Trophoblast cell (in vitro differentiated cells and primary cell): ENCODE measurements at regions not wholly inside any gene's neighbourhood (a gene's known extent, or its start where the extent isn't known, plus 50 kb on each side); places are given as distances from the start of the nearest gene placed in this dataset.

Experiments
- DNase-seq, 2 donors: peaks; one replicate each; pipeline ENCODE4 v3.0.0-alpha.2; 2016
- H2AFZ ChIP-seq: 2 replicates; pipeline ENCODE4 v1.6.1; 2013; ENCODE audit warnings: low read length, moderate library complexity, mild to moderate bottlenecking; ENCODE audit not compliant: insufficient read depth, poor library complexity
- H2AK5ac ChIP-seq: 2 replicates; pipeline ENCODE4 v1.6.1; 2013; ENCODE audit warnings: mild to moderate bottlenecking, low read length
- H2BK120ac ChIP-seq: 2 replicates; pipeline ENCODE4 v1.6.1; 2013; ENCODE audit warnings: low read length, mild to moderate bottlenecking, moderate library complexity; ENCODE audit not compliant: insufficient read depth, poor library complexity
- H2BK12ac ChIP-seq: 2 replicates; pipeline ENCODE4 v1.6.1; 2013; ENCODE audit warnings: mild to moderate bottlenecking, low read length, moderate library complexity
- H2BK5ac ChIP-seq: 2 replicates; pipeline ENCODE4 v1.6.1; 2013; ENCODE audit warnings: low read length, low read depth, moderate library complexity, mild to moderate bottlenecking; ENCODE audit not compliant: poor library complexity
- H3K14ac ChIP-seq: 2 replicates; pipeline ENCODE4 v1.6.1; 2013; ENCODE audit warnings: mild to moderate bottlenecking, low read length
- H3K18ac ChIP-seq: 2 replicates; pipeline ENCODE4 v1.6.1; 2013; ENCODE audit warnings: mild to moderate bottlenecking, low read length
- H3K23ac ChIP-seq: 2 replicates; pipeline ENCODE4 v1.6.1; 2013; ENCODE audit warnings: low read length
- H3K27ac ChIP-seq: 2 replicates; pipeline ENCODE4 v1.5.1; 2013; ENCODE audit warnings: low read depth, mild to moderate bottlenecking, inconsistent platforms, low read length, moderate library complexity
- H3K27me3 ChIP-seq: 2 replicates; pipeline ENCODE4 v1.6.1; 2013; ENCODE audit warnings: inconsistent platforms, mild to moderate bottlenecking, low read length, moderate library complexity; ENCODE audit not compliant: insufficient read depth
- H3K36me3 ChIP-seq, 2 experiments: 1 replicate in 1 of 2; 2 replicates in 1 of 2; pipeline ENCODE4 v1.6.1; 2013; ENCODE audit warnings: low read length in 2 of 2, mild to moderate bottlenecking in 2 of 2, moderate library complexity in 1 of 2; ENCODE audit not compliant: insufficient read depth in 2 of 2, control insufficient read depth in 1 of 2
- H3K4ac ChIP-seq: 2 replicates; pipeline ENCODE4 v1.6.1; 2013; ENCODE audit warnings: low read depth, mild to moderate bottlenecking, low read length, moderate library complexity
- H3K4me1 ChIP-seq, 2 experiments: 1 replicate in 1 of 2; 2 replicates in 1 of 2; pipeline ENCODE4 v1.6.1; 2013; ENCODE audit warnings: low read length in 2 of 2, mild to moderate bottlenecking in 2 of 2, moderate library complexity in 1 of 2; ENCODE audit not compliant: insufficient read depth in 2 of 2, control insufficient read depth in 1 of 2
- H3K4me2 ChIP-seq: 2 replicates; pipeline ENCODE4 v1.6.1; 2013; ENCODE audit warnings: inconsistent platforms, mild to moderate bottlenecking, low read length, moderate library complexity
- H3K4me3 ChIP-seq: 2 replicates; pipeline ENCODE4 v1.5.1; 2013; ENCODE audit warnings: mild to moderate bottlenecking, low read depth, low read length, inconsistent platforms
- H3K79me1 ChIP-seq: one replicate; pipeline ENCODE4 v1.6.1; 2013; ENCODE audit warnings: low read length
- H3K79me2 ChIP-seq: 2 replicates; pipeline ENCODE4 v1.6.1; 2013; ENCODE audit warnings: low read length, mild to moderate bottlenecking; ENCODE audit not compliant: control insufficient read depth, insufficient read depth, poor library complexity
- H3K9ac ChIP-seq: 2 replicates; pipeline ENCODE4 v1.6.1; 2013; ENCODE audit warnings: mild to moderate bottlenecking, low read length
- H3K9me3 ChIP-seq: 2 replicates; pipeline ENCODE4 v1.6.1; 2013; ENCODE audit warnings: low read depth, mild to moderate bottlenecking, control low read depth, inconsistent platforms, low read length; ENCODE audit not compliant: insufficient read depth
- H4K12ac ChIP-seq: 2 replicates; pipeline ENCODE4 v1.6.1; 2013; ENCODE audit warnings: low read depth, mild to moderate bottlenecking, low read length, moderate library complexity
- H4K8ac ChIP-seq: 2 replicates; pipeline ENCODE4 v1.6.1; 2013; ENCODE audit warnings: low read depth, mild to moderate bottlenecking, low read length, moderate library complexity
- H4K91ac ChIP-seq: one replicate; pipeline ENCODE4 v1.6.1; 2013; ENCODE audit warnings: low read depth, mild to moderate bottlenecking, low read length, moderate library complexity
- WGBS: extraction: QIAGEN DNeasy Blood & Tissue Kit; methylation state at CpG from one replicate; pipeline ENCODE4 v1.1.7; 2013; ENCODE audit warnings: missing lambda C conversion rate; ENCODE audit not compliant: insufficient read length, insufficient coverage; ENCODE audit errors: extremely low coverage; 5-methylcytosine and 5-hydroxymethylcytosine counted together

- Histone ChIP-seq H3K4me2 (no peak overlapping the region), H2BK5ac (no peak overlapping the region), H4K12ac (no peak overlapping the region), H3K14ac (no peak overlapping the region), H2AK5ac (no peak overlapping the region), H2BK12ac (no peak overlapping the region), H3K27me3 (no peaks in the 10 kb centered on the region), H3K9me3 (no peaks in the 10 kb centered on the region), H3K4me1 (no peaks in the 10 kb centered on the region), H3K4me3 (no peak overlapping the region), H3K4ac (no peak overlapping the region), H3K36me3 (no peaks in the 10 kb centered on the region), H3K23ac (no peak overlapping the region), H4K8ac (no peak overlapping the region), H3K18ac (no peak overlapping the region), H3K79me2 (no peaks in the 10 kb centered on the region), H4K91ac (no peak overlapping the region), H2AFZ (no peak overlapping the region), H3K9ac (no peak overlapping the region), H3K79me1 (no peaks in the 10 kb centered on the region), H3K27ac (no peak overlapping the region), H2BK120ac (no peak overlapping the region)
- WGBS: no CpG with 5 or more reads among the region's 11 CpGs
- DNase-seq: no peak
Observed at GRCh38 chr7:52026140-52026539, 709.5 kb upstream of the COBL start.

- H3K4ac ChIP-seq: no peak overlapping the region
- no peaks in the 10 kb centered on the region for H3K79me2 ChIP-seq
- H3K27me3 ChIP-seq: no peaks in the 10 kb centered on the region
- H2BK12ac ChIP-seq: no peak overlapping the region
- H3K4me2 ChIP-seq: no peak overlapping the region
- H3K9me3 ChIP-seq: no peaks in the 10 kb centered on the region
- DNase-seq: no peak
- no peaks in the 10 kb centered on the region for H3K79me1 ChIP-seq
- no peaks in the 10 kb centered on the region for H3K4me1 ChIP-seq
- H4K91ac ChIP-seq: no peak overlapping the region
- H4K8ac ChIP-seq: no peak overlapping the region
- no peak overlapping the region for H2AFZ ChIP-seq
- no peak overlapping the region for H3K23ac ChIP-seq
- WGBS: no CpG with 5 or more reads among the region's 3 CpGs
- no peak overlapping the region for H3K18ac ChIP-seq
- H2BK120ac ChIP-seq: no peak overlapping the region
- no peak overlapping the region for H3K14ac ChIP-seq
- no peak overlapping the region for H4K12ac ChIP-seq
- H3K27ac ChIP-seq: no peak overlapping the region
- no peak overlapping the region for H3K9ac ChIP-seq
- H2AK5ac ChIP-seq: no peak overlapping the region
- H2BK5ac ChIP-seq: no peak overlapping the region
- no peak overlapping the region for H3K4me3 ChIP-seq
- H3K36me3 ChIP-seq: no peaks in the 10 kb centered on the region
Observed at GRCh38 chr7:52021343-52021742, 704.7 kb upstream of the COBL start.

GRCh38 chr7:52018680-52019054 lies 702.1 kb upstream of the COBL start:
- H2BK120ac ChIP-seq: no peak overlapping the region
- no peak overlapping the region for H3K4me3 ChIP-seq
- no peak overlapping the region for H4K8ac ChIP-seq
- H3K4me2 ChIP-seq: no peak overlapping the region
- H3K18ac ChIP-seq: no peak overlapping the region
- no peaks in the 10 kb centered on the region for H3K4me1 ChIP-seq
- H3K79me2 ChIP-seq: no peaks in the 10 kb centered on the region
- H3K9ac ChIP-seq: no peak overlapping the region
- H4K12ac ChIP-seq: no peak overlapping the region
- H3K27ac ChIP-seq: no peak overlapping the region
- H3K27me3 ChIP-seq: no peaks in the 10 kb centered on the region
- H2AFZ ChIP-seq: no peak overlapping the region
- WGBS: no CpG with 5 or more reads among the region's 3 CpGs
- H3K79me1 ChIP-seq: no peaks in the 10 kb centered on the region
- DNase-seq: peak in 1 of 2 donors; percentile 37
- no peak overlapping the region for H2BK12ac ChIP-seq
- H2AK5ac ChIP-seq: no peak overlapping the region
- H2BK5ac ChIP-seq: no peak overlapping the region
- no peak overlapping the region for H4K91ac ChIP-seq
- H3K36me3 ChIP-seq: no peaks in the 10 kb centered on the region
- no peaks in the 10 kb centered on the region for H3K9me3 ChIP-seq
- no peak overlapping the region for H3K14ac ChIP-seq
- H3K4ac ChIP-seq: no peak overlapping the region
- no peak overlapping the region for H3K23ac ChIP-seq

- Histone ChIP-seq H3K36me3 (no peaks in the 10 kb centered on the region), H3K14ac (no peak overlapping the region), H3K27ac (no peak overlapping the region), H2AFZ (no peak overlapping the region), H3K4ac (no peak overlapping the region), H2BK120ac (no peak overlapping the region), H3K79me1 (no peaks in the 10 kb centered on the region), H3K79me2 (no peaks in the 10 kb centered on the region), H4K8ac (no peak overlapping the region), H4K12ac (no peak overlapping the region), H3K9me3 (no peaks in the 10 kb centered on the region), H4K91ac (no peak overlapping the region), H3K4me2 (no peak overlapping the region), H3K9ac (no peak overlapping the region), H2BK5ac (no peak overlapping the region), H3K27me3 (no peaks in the 10 kb centered on the region), H2AK5ac (no peak overlapping the region), H3K4me3 (no peak overlapping the region), H3K18ac (no peak overlapping the region), H3K23ac (no peak overlapping the region), H2BK12ac (no peak overlapping the region), H3K4me1 (no peaks in the 10 kb centered on the region)
- no CpG with 5 or more reads among the region's 8 CpGs for WGBS
- peak; percentile 56 to 69 for DNase-seq
Observed at GRCh38 chr7:52017802-52018679, 701.4 kb upstream of the COBL start.
